ENCODE measurements at regions not wholly inside any gene's neighbourhood (a gene's known extent, or its start where the extent isn't known, plus 50 kb on each side); places are given as distances from the start of the nearest gene placed in this dataset.
"Not testable (repeated sequence)": the region's sequence is repeated elsewhere in the genome, so short reads cannot be mapped to it uniquely, and the experiment has no call there.

DNA sequence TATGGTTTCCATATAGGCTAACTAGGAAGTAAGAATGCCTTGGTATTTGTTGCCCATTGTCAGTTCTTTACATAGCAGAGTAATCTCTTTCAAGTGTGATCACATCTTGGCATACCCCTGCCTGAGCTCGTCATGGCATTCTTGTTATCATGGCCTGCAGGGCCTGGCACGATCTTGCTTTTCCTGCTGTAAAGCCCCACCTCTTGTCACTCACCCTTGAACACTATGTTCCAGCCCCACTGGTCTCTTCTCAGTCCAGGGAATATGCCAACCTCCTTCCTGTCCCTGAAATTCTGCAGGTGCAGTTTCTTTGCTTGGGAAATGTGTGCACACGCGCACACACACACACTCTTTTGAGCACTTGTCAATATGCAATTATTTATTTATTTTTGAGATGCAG is 250.2 kb upstream of the DMRT1 start:
- no peak for FAIRE-seq

DNA sequence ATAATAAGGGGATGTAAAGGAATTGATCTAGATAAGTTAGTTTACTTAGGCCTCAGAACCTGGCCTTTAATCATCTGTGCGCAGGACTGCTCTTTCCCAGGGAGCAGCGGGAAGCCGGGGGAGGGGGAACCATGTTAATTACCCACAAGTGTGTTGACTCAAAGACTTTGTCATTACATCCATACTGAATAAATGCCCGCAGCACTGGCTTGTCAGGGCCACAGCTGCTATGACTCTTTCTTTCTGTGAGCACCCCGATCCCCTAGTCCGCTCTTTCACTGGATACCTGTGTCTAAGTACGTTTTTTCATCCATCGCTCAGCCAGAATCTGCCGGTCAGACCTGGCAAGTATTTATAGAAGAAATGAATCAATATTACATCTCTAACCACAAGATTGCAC is 249.3 kb upstream of the DMRT1 start:
- no peak for FAIRE-seq

DNA sequence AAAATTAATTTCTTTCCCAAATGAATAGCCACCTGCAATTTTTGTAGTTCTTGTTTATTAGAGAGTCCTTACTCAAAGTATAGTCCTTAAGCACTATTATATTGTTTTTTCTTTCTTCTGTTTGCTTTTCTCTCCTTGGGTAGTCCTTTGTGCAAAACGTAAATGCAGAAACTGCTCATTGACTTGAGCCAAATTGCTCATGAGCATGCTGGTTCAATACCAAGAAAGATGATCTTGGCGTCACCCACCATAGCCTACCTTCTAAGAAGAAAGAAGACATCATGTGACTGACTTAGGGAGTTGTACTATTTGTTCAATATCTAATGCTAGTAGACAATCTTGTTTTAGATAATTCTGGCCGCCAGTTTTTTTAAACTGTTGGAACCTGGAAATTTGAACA is 248.8 kb upstream of the DMRT1 start:
- FAIRE-seq, result no peak

DNA sequence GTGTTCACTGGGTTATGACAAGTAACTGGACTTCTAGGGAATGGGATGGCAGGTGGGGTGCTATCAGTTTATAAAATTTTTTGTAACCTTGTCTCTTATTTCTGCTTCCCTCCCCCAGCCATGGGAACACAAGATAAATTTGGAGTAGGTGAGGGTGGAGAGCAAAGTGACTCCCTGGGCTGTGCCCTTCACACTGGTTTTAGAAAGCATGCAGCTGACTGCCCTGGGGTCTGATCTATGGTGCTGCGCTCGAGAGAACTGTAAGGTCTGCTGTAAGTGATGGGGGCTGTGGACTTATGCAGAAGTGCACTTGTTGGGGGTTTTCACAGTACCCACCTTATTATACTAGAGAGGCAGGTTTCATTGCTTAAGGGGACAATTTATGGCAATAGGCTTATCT is 247.7 kb upstream of the DMRT1 start:
- FAIRE-seq, result no peak

DNA sequence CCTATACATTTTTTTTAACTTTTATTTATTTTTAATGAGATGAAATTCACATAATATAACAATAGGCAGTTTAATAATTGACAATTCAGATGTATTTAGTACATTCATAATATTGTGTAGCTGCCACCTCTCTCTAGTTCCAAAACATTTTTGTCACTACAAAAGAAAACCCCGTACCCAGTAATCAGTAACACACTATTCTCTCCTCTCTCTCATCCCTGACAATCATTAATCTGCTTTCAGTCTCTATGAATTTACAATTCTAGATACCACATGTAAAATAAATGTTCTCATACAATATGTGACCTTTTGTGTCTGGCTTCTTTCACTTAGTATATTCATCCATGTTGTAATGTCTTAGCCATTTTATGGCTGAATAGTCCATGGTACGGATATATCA is 244.8 kb upstream of the DMRT1 start:
- FAIRE-seq, result no peak

DNA sequence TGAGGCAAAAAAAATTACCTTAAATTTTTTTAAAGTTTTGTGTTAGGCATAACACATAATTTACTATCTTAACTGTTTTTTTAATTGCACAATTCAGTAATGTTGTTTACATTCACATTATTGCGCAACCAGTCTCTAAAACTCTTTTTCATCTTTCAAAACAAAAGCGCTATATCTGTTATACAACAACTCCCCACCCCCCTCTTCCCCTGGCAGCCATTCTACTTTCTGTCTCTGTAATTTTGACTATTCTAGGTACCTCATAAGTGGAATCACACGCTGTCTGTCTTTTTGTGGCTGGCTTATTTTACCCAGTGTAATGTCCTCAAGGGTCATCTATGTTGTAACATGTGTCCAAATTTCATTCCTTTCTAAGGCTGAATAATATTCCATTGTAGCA is 241.5 kb upstream of the DMRT1 start:
- no peak for FAIRE-seq

DNA sequence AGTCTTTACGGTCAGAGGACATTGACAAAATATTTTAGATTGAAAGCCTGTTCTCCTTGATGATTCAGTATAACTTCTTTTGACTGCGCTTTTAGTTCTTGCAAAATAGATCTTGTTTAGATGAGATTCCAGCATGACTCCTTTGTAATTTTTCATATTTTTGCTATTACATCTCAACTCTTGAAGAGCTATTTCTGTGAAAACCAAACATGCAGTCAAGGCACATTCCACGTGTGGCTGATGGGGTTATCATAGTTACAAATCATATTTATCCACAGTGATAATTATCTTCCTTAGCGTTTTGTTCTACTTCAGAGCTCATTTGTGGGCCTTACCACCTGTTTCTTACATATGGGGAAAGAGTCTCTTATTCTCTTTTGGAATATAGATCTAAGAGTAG is 238.8 kb upstream of the DMRT1 start:
- no peak for FAIRE-seq

DNA sequence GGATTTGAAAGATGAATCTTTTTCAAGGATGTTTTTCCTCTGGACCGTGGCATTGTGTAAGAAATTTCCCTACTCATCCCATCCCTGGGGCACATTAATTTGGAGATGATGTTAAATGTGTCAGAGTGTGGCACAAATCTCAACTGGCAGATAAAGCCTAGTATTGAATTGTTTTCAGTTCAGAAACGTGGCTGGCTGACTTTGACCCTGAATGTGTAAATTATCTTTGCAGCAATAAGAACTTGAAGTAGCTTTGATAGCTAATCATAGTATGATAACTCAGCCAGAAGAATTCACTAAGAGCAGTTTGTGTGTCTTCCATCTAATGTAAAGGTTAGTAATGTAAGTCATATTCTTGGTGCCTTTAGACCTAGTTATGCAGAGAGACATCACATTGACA is 238.4 kb upstream of the DMRT1 start:
- FAIRE-seq, result no peak

DNA sequence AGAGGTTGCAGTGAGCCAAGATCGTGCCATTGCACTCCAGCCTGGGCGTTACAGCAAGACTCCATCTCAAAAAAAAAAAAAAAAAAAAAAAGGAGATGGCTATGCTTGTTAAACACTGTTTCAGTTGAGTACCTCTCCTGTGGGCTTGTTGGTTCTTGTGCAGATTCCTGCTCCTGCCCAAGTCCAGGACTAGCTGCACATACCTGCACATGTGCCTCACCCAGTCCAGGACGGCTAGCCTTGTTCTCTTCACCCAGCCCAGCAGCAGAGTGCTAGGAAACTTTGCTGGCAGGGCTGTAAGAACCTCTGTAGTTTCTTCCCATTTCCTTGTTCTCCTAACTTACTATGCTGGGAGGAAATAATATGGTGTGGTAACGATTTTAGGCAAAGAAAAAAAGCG is 234.1 kb upstream of the DMRT1 start:
- FAIRE-seq, result no peak

DNA sequence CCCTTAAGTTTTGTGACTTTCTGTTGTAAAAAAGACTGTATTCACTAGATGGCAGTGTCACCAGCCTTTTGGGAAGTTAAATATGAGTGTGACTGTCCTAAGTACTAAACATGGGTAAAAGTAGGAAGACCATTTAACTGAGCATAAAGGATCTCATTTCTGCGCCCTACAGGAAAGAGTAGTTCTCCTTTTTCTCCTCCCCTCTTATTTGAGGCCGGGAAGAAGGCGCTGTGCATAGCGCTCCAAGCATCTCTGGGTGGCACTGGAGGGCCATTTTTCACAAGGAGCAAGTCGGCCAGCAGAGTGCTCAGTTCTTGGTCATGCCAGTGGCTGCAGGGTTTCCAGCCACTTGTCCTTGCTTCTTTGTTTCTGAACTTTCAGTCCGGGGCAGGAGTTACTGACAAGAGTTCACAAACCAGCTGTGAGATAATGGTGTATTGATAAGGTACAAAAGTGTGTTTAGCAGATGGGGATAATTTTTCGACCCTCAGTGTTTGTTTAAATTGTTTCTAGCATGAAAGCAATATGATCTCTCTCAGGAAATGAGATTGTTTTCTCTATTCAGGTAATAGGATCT is 227.6 kb upstream of the DMRT1 start:
- FAIRE-seq, result peak; percentile 96

DNA sequence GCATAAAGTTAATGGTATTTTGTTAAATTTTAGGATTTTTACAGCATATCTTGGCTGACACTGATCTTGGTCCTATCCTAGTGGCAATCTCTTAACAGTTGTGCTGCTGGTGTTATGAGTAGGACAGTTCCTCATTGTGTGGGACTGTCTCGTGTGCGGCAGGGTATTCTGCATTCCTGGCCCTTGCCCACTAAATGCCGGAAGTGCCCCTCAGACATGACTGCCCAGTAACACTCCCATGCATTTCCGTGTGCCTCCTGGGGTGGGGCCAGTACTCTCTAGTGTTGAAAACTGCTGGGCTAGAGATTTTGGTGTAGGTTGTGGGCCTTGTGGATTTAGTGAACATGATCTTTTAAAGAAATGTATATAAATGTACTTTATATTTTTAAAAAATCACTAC is 227.1 kb upstream of the DMRT1 start:
- FAIRE-seq, result no peak

DNA sequence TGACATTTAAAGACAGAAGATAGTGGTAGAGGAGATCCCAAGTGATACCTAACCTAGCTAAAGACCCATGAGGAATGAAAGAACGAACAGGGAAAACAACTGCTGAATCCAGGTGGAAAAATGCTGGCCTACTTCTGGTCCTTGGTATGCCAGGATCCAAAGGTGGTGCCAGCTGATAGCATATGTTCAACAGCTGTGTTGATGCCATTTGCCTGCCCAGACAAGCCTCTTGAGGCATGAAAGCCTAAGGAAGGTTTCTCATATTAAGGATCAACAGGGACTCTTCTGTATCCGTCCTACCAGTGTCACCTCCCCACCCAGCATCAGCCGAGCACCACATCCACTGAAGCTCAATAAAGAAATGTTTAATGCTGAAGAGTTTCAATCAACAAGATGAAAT is 225.7 kb upstream of the DMRT1 start:
- no peak for FAIRE-seq

DNA sequence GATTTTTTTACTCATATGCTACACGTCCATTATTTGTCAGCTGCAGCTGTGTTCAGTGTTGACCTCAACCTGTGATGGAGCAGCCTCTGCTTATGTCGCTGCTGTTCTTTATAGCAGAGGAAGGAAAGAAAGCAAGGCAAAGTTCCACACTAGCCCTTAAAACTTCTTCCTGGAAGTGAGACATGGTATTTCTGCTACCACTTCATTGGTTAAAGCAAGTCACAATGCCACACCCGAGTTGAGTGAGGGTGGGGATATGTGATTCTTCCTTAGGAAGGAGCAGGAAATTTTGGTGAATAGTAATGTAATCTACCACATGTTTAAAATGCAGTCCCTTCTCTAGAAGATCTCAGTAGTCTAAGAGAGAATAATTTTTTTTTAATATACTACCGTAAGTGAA is 224.8 kb upstream of the DMRT1 start:
- FAIRE-seq, result no peak

DNA sequence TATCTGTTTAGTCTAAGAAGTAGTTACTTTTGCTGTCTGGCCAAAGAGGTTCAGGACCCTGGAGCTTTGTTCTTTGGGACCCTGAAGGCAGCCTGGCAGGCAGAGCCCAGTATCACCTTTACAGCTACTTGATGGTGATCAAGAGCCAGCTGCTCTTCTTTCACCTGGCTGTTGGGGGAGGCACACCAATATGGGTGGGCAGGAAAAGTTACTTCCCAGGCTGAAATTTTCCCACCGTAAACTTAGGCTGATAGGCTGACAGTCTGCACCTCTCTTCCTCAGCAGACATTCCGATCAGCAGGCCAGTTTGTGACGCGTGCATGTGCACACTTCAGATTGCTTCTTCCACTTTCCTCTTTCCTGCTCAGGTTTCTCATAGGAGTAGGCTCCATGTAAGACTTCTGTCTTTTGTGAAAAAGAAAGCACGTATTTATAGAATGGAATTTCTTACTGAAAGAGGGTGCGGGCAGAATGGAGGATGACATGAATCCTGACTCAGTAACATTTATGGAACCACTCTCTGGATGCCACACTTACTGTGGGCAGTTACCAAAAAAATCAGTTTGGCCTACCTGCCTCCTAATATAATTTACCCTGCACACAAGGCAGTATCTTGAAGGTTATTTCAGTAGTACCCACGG is 223.9 kb upstream of the DMRT1 start:
- FAIRE-seq, result no peak

DNA sequence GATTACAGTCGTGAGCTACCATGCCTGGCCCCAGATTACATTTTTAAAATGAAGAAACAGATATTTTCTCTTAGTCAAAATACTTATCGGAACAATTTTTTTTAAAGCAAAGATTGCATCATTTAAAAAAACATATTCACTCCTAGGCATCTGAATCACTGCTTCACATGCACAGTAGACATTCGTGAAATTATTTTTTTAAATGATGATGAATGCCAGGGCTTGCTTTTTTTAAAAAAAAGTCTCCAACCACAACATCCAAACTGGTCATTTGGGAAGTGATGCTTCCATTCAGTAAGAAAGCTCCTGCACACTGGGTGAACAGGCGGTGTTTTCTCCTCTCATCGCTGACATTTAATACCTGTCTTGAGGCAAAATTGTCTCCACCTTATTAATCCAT is 223.0 kb upstream of the DMRT1 start:
- no peak for FAIRE-seq

DNA sequence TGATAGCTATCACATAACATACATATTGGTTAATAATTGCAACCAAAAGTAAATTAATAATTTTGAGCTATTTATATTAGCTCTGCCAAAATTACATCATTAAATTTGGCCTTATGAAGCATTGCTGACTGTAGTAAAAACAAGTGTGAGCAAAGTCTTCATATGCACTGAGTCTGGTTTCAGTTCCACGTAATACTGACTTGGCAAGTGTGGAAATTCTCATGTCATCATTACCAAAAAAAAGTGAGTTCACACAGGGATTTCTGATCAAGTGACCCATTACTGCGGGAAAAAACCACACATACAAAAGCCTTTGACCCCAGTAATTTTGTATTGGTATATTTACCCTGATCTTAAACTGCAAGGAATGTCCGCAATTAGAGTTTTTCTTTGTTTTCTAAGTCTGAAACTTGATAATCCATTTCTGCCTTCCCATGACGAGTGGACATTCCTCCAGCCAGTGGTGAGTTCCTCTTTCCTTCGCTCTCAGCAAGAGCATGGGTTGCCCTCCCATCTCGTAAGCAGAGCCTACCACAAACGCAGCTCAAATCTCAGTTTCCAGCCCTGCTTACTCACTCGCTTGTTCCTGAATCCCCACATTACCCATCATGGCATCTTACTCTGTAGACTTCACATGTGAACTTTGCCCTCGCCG is 220.2 kb upstream of the DMRT1 start:
- FAIRE-seq, result no peak

DNA sequence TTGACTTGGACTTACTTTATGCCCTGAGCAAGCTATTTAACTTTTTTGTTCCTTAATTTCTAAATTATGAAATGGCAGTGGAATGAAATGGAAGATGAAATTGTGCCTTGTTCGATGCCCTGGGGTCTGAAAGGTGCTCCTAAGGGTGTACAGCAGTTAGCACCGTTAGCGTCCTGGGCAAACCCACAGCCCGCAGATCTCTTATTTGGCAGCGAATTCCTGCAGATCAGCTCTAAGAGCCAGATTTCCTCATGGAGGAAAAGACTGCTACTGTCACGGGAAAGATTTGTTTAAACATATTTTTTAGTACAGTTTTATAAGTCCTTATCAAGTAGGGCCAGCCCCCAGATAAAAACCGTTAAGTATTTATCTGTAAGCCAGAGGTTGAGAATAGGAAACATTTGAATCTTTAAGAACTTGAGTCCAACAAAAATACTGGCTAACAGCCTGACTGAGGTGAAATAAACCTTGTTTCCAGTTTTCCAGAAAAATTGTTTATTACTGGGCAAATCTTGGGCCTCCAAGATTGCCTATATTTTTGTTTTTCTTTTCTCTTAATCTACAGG is 216.5 kb upstream of the DMRT1 start:
- FAIRE-seq, result no peak

DNA sequence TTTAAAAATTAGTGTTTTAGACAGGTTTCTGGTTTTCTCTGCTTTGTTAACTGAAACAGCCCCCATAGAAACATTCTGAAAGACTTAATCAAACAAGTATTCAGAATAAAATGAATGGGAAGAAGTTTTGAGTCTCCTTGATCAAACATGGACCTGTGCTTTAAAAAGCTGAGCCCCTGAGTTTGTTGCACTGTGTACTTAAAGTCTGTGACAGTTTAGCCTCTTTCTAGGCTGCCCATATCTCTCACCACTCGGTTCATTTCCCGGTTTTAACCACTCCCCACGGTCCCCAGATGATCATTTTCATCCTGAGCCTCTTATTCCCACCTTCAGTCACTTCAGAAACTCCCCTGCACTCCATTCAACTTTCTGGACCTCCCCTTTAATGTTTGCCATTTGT is 215.9 kb upstream of the DMRT1 start:
- no peak for FAIRE-seq

DNA sequence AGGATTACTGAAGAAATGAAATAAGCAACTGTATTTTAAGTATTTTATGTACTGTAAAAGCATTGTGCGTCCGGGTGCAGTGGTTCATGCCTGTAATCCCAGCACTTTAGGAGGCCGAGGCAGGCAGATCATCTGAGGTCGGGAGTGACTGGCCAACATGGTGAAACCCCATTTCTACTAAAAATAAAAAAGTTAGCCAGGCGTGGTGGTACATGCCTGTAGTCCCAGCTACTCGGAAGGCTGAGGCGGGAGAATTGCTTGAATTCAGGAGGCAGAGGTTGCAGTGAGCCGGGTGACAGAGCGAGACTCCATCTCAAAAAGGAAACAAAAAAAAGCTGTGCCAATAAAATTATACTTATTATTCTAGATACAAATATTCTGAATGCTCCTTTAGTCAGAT is 215.4 kb upstream of the DMRT1 start:
- not testable (repeated sequence) for FAIRE-seq

DNA sequence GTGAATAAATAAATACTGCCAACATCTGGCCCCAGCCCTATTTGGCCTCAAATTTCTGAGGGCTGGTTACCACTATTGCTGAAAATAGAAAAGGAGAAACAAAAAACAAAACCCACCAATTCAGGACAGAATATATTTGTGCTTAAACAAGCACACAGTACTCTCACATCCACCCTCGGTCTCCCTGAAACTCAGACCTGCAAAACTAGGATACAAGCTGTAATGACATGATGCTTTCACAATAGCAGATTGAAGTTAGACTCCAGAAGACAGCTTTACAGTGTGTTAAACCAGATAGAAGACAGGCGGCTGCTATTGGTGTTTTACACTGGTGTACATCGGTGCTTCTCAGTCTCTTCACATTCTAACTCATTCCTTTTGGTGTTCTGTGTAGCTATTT is 214.9 kb upstream of the DMRT1 start:
- FAIRE-seq, result no peak

DNA sequence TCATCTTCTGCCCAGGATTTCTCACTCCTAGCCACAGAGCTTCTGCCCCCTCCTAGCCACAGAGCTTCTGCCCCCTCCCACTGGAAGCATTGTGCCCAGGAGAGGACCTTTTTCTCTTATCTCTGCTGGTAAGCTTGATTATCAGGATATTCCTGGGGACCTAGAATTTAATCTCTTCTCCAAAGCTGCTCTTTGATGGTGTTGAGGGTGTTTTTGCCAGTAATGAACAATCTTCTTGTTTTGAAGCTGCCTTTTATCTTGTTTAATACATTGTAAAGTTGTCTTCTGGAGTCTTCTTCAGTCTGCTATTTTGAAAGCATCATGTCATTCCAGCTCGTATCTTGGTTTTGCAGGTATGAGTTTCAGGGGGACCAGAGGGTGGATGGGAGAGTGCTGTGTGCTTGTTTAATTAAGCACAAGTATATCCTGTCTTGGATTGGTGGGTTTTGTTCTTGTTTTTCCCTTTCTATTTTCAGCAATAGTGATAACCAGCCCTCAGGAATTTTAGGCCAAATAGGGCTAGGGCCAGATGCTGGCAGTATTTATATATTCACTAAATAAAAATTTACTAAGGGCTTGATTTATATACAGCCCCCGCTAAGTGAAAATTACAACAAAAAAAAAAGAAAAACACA is 214.0 kb upstream of the DMRT1 start:
- no peak for FAIRE-seq

DNA sequence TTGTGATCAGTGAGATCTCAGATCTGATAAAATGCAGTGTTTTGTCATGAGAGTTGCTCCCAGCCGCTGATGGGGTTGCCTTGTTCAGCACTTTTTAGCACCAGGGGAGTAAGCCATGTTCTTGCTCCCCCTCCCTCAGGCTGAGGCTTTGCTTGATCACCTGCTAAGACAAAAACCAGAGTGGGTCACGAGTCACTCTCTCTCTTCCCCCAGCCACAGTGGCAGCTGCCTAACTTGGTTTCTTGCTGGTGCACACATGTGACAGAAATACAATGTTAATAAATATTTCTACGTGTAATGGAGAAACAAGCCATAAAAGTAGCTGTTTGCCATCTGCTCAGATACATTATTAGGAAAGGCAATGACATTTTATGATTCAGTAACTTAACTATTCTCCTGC is 212.4 kb upstream of the DMRT1 start:
- no peak for FAIRE-seq

DNA sequence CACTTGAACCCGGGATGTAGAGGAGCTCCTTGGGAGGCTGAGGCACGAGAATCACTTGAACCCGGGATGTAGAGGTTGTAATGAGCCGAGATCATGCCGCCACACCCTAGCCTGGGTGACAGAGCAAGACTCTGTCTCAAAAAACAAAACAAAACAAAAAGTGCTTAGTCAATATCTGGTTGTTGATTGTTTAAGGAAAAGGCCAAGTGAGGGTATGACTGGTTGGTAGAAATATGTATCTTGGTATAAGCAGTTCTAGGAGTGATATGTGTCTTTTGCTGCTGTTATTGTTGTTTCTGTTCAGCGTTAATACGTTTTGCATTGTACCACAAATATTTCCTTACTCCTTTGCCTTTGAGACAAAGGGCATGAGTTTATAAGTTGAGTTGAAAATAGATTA is 210.7 kb upstream of the DMRT1 start:
- no peak for FAIRE-seq

DNA sequence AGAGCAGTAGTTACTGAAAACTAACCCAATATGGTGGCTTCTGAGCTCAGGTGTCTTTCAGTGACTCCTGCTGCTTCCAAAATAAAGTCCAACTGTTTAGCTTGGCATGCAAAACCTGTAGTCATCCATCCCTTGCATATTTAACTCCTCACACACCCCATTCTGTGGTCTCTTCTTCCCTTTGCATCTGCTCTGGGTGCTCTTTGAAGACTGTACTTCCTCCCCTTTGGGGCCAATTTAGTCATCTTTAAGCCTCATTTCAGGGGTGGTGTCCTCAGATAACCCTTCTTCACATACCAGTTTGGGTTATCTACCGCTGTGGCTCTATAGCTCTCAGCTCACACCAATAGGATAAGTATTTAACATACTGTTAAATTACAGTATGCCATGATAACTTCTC is 209.9 kb upstream of the DMRT1 start:
- FAIRE-seq, result no peak

Measured in islet of Langerhans (tissue), 1 donor.